ENCODE measurements at regions not wholly inside any gene's neighbourhood (a gene's known extent, or its start where the extent isn't known, plus 50 kb on each side); places are given as distances from the start of the nearest gene placed in this dataset.
"Not testable (repeated sequence)": the region's sequence is repeated elsewhere in the genome, so short reads cannot be mapped to it uniquely, and the experiment has no call there.

DNA sequence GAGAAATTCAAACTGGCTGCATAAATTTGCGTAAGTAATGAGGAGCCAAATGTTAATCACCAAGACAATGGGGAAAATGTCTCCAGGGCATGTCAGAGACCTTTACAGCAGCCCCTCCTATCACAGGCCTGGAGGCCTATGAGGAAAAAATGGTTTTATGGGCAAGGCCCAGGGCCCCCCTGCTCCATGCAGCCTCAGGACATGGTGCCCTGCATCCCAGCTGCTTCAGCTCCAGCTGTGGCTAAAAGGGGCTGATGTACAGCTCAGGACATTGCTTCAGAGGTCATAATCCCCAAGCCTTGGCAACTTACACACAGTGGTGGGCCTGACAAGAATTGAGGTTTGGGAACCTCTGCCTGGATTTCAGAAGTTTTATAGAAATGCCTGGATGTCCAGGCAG, 126.2 kb upstream of the TGFBR2 start:
- FAIRE-seq; H4K20me1 ChIP-seq (ENCODE audit: control insufficient read depth, extremely low read depth, insufficient read depth, low read length); dilution Hi-C loops (cut with MboI; ENCODE audit: extremely low pct_ligation_motif_present, low sequenced_read_pairs); H3K79me2 ChIP-seq (ENCODE audit: control insufficient read depth, insufficient read depth, low read length); H3K9me3 ChIP-seq (ENCODE audit: control insufficient read depth, low read depth, low read length); H3K9me1 ChIP-seq (ENCODE audit: control insufficient read depth, extremely low read depth, insufficient read depth, low read length); H2AFZ ChIP-seq (ENCODE audit: control insufficient read depth, low read length); H3K4me3 ChIP-seq (ENCODE audit: control insufficient read depth in 2 of 3, extremely low read depth in 1 of 3, insufficient read depth in 2 of 3, low read depth in 1 of 3, low read length in 3 of 3); H3K27ac ChIP-seq (ENCODE audit: control insufficient read depth, insufficient read depth, low read length); H3K36me3 ChIP-seq (ENCODE audit: control insufficient read depth in 2 of 2, extremely low read depth in 1 of 2, insufficient read depth in 2 of 2, low read length in 2 of 2); H3K27me3 ChIP-seq (ENCODE audit: control insufficient read depth, extremely low read depth, insufficient read depth, low read length); H3K4me2 ChIP-seq (ENCODE audit: control insufficient read depth, extremely low read depth, insufficient read depth, low read depth, low read length); H3K9ac ChIP-seq (ENCODE audit: control insufficient read depth, extremely low read depth, insufficient read depth, low read length); DNase-seq (ENCODE audit: low read depth, low spot score): not testable (repeated sequence)
- peaks cover 20% of the 10 kb centered on the region for H3K4me1 ChIP-seq (ENCODE audit: control insufficient read depth, extremely low read depth, insufficient read depth, low read length)

DNA sequence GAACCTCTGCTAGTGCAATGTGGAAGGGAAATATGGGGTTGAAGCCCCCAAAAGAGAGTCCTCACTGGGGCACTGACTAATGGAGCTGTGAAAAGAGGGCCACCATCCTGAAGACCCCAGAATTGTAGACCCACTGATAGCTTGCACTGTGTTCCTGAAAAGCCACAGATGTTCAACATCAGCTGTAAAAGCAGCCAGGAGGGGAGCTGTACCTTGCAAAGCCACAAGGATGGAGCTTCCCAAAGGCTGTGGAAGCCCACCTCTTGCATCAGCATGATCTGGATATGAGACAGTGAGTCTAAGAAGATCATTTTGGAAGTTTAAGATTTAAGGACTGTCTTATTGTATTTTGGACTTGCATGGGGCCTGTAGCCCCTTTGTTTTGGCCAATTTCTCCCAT, 125.8 kb upstream of the TGFBR2 start:
- FAIRE-seq (no peak), DNase-seq (ENCODE audit: low read depth, low spot score) (no peak)
- H3K9ac ChIP-seq (ENCODE audit: control insufficient read depth, extremely low read depth, insufficient read depth, low read length), result no peak overlapping the region
- H3K4me2 ChIP-seq (ENCODE audit: control insufficient read depth, extremely low read depth, insufficient read depth, low read depth, low read length), result no peak overlapping the region
- dilution Hi-C loops (cut with MboI; ENCODE audit: extremely low pct_ligation_motif_present, low sequenced_read_pairs), result no loop called here
- no peaks in the 10 kb centered on the region for H4K20me1 ChIP-seq (ENCODE audit: control insufficient read depth, extremely low read depth, insufficient read depth, low read length)
- no peak overlapping the region for H3K27ac ChIP-seq (ENCODE audit: control insufficient read depth, insufficient read depth, low read length)
- no peaks in the 10 kb centered on the region for H3K79me2 ChIP-seq (ENCODE audit: control insufficient read depth, insufficient read depth, low read length)
- H3K4me3 ChIP-seq (ENCODE audit: control insufficient read depth in 2 of 3, extremely low read depth in 1 of 3, insufficient read depth in 2 of 3, low read depth in 1 of 3, low read length in 3 of 3), result no peak overlapping the region
- peaks cover 16% of the 10 kb centered on the region for H3K4me1 ChIP-seq (ENCODE audit: control insufficient read depth, extremely low read depth, insufficient read depth, low read length)
- no peak overlapping the region for H2AFZ ChIP-seq (ENCODE audit: control insufficient read depth, low read length)
- H3K27me3 ChIP-seq (ENCODE audit: control insufficient read depth, extremely low read depth, insufficient read depth, low read length), result no peaks in the 10 kb centered on the region
- no peaks in the 10 kb centered on the region for H3K9me3 ChIP-seq (ENCODE audit: control insufficient read depth, low read depth, low read length)
- no peaks in the 10 kb centered on the region for H3K9me1 ChIP-seq (ENCODE audit: control insufficient read depth, extremely low read depth, insufficient read depth, low read length)
- H3K36me3 ChIP-seq (ENCODE audit: control insufficient read depth in 2 of 2, extremely low read depth in 1 of 2, insufficient read depth in 2 of 2, low read length in 2 of 2), result no peaks in the 10 kb centered on the region
- no peak for TF ChIP-seq EZH2 (IDR thresholded peaks at IDR 0.05; ENCODE audit: low read length)
- TF ChIP-seq, protein P1, sequence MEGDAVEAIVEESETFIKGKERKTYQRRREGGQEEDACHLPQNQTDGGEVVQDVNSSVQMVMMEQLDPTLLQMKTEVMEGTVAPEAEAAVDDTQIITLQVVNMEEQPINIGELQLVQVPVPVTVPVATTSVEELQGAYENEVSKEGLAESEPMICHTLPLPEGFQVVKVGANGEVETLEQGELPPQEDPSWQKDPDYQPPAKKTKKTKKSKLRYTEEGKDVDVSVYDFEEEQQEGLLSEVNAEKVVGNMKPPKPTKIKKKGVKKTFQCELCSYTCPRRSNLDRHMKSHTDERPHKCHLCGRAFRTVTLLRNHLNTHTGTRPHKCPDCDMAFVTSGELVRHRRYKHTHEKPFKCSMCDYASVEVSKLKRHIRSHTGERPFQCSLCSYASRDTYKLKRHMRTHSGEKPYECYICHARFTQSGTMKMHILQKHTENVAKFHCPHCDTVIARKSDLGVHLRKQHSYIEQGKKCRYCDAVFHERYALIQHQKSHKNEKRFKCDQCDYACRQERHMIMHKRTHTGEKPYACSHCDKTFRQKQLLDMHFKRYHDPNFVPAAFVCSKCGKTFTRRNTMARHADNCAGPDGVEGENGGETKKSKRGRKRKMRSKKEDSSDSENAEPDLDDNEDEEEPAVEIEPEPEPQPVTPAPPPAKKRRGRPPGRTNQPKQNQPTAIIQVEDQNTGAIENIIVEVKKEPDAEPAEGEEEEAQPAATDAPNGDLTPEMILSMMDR (optimal IDR thresholded peaks at IDR 0.05 in 1 of 3, IDR thresholded peaks at IDR 0.05 in 1 of 3, conservative IDR thresholded peaks at IDR 0.05 in 1 of 3; ENCODE audit: extremely low read depth in 1 of 3, insufficient read depth in 2 of 3, low read length in 3 of 3), result no peak

DNA sequence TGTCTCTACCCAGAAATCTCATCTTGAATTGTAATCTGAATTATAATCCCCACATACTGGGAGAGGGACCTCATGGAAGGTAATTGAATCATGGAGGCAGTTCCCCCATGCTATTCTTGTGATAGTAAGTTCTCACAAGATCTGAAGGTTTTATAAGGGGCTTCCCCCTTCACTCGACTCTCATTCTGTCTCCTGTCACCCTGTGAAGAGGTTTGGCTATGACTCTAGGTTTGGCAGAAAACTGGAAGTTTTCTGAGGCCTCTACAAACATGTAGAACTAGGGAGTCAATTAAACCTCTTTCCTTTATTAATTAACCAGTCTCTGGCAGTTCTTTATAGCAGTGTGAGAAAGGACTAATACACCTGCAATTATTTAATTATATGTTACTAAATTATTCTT, 125.2 kb upstream of the TGFBR2 start:
- H3K9me3 ChIP-seq (ENCODE audit: control insufficient read depth, low read depth, low read length), result no peaks in the 10 kb centered on the region
- no peaks in the 10 kb centered on the region for H3K27me3 ChIP-seq (ENCODE audit: control insufficient read depth, extremely low read depth, insufficient read depth, low read length)
- no peak overlapping the region for H2AFZ ChIP-seq (ENCODE audit: control insufficient read depth, low read length)
- no peak overlapping the region for H3K4me3 ChIP-seq (ENCODE audit: control insufficient read depth in 2 of 3, extremely low read depth in 1 of 3, insufficient read depth in 2 of 3, low read depth in 1 of 3, low read length in 3 of 3)
- FAIRE-seq (no peak), DNase-seq (ENCODE audit: low read depth, low spot score) (no peak)
- no peaks in the 10 kb centered on the region for H3K79me2 ChIP-seq (ENCODE audit: control insufficient read depth, insufficient read depth, low read length)
- H3K4me2 ChIP-seq (ENCODE audit: control insufficient read depth, extremely low read depth, insufficient read depth, low read depth, low read length), result no peak overlapping the region
- H3K4me1 ChIP-seq (ENCODE audit: control insufficient read depth, extremely low read depth, insufficient read depth, low read length), result peaks cover 10% of the 10 kb centered on the region
- no peak for TF ChIP-seq EZH2 (IDR thresholded peaks at IDR 0.05; ENCODE audit: low read length)
- TF ChIP-seq, protein P1 (optimal IDR thresholded peaks at IDR 0.05 in 1 of 3, IDR thresholded peaks at IDR 0.05 in 1 of 3, conservative IDR thresholded peaks at IDR 0.05 in 1 of 3; ENCODE audit: extremely low read depth in 1 of 3, insufficient read depth in 2 of 3, low read length in 3 of 3), result no peak
- dilution Hi-C loops (cut with MboI; ENCODE audit: extremely low pct_ligation_motif_present, low sequenced_read_pairs), result no loop called here
- H3K9me1 ChIP-seq (ENCODE audit: control insufficient read depth, extremely low read depth, insufficient read depth, low read length), result no peaks in the 10 kb centered on the region
- H4K20me1 ChIP-seq (ENCODE audit: control insufficient read depth, extremely low read depth, insufficient read depth, low read length), result no peaks in the 10 kb centered on the region
- H3K9ac ChIP-seq (ENCODE audit: control insufficient read depth, extremely low read depth, insufficient read depth, low read length), result no peak overlapping the region
- no peaks in the 10 kb centered on the region for H3K36me3 ChIP-seq (ENCODE audit: control insufficient read depth in 2 of 2, extremely low read depth in 1 of 2, insufficient read depth in 2 of 2, low read length in 2 of 2)
- no peak overlapping the region for H3K27ac ChIP-seq (ENCODE audit: control insufficient read depth, insufficient read depth, low read length)

- H3K27ac ChIP-seq (ENCODE audit: control insufficient read depth, insufficient read depth, low read length); DNase-seq (ENCODE audit: low read depth, low spot score); H3K36me3 ChIP-seq (ENCODE audit: control insufficient read depth in 2 of 2, extremely low read depth in 1 of 2, insufficient read depth in 2 of 2, low read length in 2 of 2); H3K4me3 ChIP-seq (ENCODE audit: control insufficient read depth in 2 of 3, extremely low read depth in 1 of 3, insufficient read depth in 2 of 3, low read depth in 1 of 3, low read length in 3 of 3); H3K27me3 ChIP-seq (ENCODE audit: control insufficient read depth, extremely low read depth, insufficient read depth, low read length); H4K20me1 ChIP-seq (ENCODE audit: control insufficient read depth, extremely low read depth, insufficient read depth, low read length); H3K4me1 ChIP-seq (ENCODE audit: control insufficient read depth, extremely low read depth, insufficient read depth, low read length); H3K9me1 ChIP-seq (ENCODE audit: control insufficient read depth, extremely low read depth, insufficient read depth, low read length); FAIRE-seq; H3K4me2 ChIP-seq (ENCODE audit: control insufficient read depth, extremely low read depth, insufficient read depth, low read depth, low read length); H3K79me2 ChIP-seq (ENCODE audit: control insufficient read depth, insufficient read depth, low read length); H3K9me3 ChIP-seq (ENCODE audit: control insufficient read depth, low read depth, low read length); H2AFZ ChIP-seq (ENCODE audit: control insufficient read depth, low read length); H3K9ac ChIP-seq (ENCODE audit: control insufficient read depth, extremely low read depth, insufficient read depth, low read length); dilution Hi-C loops (cut with MboI; ENCODE audit: extremely low pct_ligation_motif_present, low sequenced_read_pairs): not testable (repeated sequence)
These were observed 122.2 kb upstream of the TGFBR2 start for GRCh38 chr3:30484229-30484628.
